Stimulated activated CD8-positive, alpha-beta memory T cell treated with anti-CD3 and anti-CD28 coated beads, Interleukin-4, amount 100 ng/mL, for 48 hours (primary cell): ENCODE measurements at regions not wholly inside any gene's neighbourhood (a gene's known extent, or its start where the extent isn't known, plus 50 kb on each side); places are given as distances from the start of the nearest gene placed in this dataset.
"Not testable (repeated sequence)": the region's sequence is repeated elsewhere in the genome, so short reads cannot be mapped to it uniquely, and the experiment has no call there.

Source experiments
- DNase-seq: peaks from one replicate; pipeline ENCODE4 v3.0.0-alpha.2; 2020

DNA sequence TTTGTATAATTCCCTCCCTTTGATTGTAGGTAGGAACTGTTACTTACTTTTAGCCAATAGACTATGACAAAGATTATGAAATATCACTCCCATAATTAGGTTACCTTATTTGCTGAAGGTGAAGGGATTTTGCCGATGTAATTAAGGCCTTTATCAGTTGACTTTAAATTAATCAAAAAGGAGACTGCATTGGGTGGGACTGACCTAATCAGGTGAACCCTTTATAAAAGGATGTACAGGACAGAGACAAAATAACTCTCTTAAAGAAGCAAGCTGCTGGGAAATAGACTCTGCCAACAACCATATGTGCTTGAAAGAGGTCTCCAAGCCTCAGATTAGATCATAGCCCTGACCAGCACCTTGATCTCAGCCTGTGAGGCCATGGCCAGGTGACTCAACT is 167.6 kb downstream of the SOX3 start:
- no peak for DNase-seq

DNA sequence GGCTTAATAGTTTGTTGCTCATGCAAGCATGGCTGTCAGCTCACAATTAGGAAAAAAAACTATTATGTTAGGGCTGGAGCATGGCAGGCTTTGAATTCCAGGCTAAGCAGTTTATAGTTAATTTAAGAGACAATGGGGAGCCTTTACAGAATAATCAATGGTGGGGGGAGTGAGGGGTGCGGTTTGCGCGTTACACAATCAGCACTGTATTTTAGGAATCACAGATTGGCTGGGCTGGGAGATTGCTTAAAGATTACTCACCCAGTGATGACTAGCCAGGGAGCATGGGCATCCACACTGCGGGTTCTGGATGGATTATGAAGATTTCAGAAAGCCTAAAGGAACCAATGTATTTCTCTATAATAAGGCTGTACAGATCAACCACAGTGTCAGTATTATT is 186.6 kb downstream of the SOX3 start:
- DNase-seq: no peak

DNA sequence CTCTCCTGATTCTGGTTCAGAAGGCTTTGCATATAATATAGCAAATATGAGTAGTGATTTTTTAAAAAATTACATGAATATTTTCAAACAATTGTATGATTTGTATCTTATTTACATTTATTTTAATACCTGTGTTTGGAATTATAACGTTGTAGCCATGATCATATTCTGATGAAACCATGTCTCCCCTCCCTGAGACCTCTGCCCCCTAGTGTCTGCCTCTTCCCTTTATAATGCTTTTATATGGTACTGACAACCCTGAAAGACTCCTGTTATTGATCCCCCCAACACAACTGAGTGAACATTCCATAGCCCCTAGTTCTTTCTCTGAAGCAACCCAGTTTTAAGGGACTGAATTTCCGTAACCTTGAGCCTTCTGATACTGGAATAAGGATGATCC is 187.4 kb downstream of the SOX3 start:
- no peak for DNase-seq

DNA sequence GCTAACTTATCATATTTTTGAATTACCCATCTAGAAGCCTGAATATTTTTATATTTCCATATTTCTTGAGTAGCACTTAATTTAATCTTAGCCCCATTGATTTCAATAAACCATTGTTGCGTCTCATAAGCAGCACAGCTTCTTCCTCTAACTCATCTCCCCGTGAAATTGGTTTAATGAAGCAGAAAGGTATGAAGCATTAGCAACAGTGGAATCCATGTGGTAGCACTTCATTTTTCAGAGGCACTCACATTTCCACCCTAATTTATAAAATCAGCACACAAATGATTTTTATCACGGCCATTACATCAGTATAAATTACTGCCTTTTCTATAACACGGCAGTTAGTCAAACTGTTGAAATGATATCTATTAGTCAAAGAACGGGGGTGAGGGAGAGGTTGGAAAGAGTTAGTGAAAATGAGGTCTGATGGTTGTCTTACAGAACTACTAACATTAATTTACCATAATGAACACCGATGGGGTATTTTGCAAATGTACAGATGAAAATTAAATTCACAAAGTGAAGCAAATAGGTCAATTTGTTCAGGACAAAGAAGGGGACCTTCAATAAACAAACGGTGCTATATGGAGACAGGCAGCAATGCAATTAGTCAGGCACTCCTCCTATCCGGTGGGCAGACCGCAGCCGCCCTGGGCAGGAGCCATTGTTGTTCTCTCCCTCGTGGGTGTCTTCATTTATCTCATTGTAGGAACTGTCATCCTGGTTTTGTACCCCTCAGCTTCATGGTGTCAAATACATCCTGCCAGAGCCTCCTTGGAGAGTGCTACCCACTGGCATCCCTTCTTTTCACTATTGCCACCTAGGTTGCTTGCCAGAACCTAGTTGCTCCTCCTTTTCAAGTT is 205.7 kb downstream of the SOX3 start:
- DNase-seq: no peak

DNA sequence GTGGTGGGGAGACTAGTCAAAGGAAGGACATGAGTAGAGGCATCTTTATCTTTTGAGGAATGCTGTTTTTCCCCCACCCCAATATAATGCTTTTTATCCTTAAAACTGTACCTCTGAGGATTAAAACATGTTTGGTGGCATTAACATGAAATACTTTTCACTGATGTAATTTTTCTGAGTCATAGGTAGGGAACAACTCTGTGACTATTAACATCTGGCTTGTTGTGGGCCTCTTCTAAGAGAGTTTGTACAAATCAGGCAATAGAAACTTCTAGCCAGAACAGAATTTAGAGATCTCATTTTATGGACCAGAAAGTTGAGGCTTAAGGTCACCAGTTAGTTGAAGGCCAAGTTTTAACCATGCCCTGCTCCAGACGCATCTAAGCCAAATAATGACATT is 207.6 kb downstream of the SOX3 start:
- no peak for DNase-seq

GRCh38 chrX:140292961-140293360 is 211.9 kb downstream of the SOX3 start:
- no peak for DNase-seq

- no peak for DNase-seq
Measured at GRCh38 chrX:140292188-140292587, 212.7 kb downstream of the SOX3 start.

DNA sequence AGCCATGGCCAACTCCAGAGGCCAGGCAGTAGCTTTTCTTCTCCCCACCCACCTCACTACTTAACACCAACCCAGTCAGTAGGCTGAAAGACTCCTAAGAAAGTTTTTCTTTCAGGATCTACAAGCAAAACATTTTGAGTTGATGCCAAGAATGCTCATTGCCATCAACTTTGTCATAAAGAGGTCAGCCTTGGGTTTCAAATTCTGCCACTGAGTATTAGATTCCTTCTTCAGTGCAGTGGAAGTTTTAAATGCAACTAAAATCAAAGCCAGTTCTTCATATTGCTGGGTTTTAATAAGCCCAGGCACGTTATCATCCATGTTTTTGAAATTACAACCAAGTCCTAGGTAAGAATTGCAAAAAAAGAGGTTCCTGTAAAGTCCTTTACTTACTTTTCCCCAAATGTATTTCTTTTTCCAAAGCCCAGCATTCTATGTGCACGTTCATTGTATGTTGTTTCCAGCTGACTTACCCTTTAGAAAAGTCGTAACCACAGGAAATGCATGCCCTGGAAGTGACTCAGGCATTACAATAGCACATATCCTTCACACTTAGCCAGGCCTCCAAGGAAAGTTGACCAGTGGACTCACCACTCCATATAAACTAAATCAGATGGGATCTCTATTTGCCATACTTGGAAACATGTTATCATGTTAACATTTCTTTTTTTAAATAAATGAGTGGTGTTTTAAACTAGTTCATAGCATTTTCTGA is 229.9 kb downstream of the SOX3 start:
- DNase-seq: no peak

DNA sequence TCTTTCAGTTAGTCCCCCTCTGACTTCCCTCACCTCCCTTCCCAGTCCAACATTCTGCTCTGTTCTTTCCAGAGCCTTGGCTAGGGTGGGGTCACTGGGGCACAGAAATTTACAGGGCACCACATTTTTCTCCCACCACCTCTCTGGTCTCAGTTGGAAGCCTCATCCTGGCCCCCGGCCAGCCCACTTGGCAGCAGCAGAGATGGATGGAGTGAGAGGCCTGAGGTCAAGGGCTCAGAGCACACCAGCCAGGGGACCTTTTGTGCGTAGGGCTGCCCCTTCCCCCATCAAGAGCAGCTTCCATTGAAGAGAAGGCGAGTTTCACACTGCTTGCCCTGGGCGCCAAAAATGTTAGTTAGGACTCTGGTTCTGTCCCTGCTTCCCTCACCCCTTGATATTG is 230.9 kb downstream of the SOX3 start:
- DNase-seq: no peak

GRCh38 chrX:140250391-140250790 is 254.5 kb downstream of the SOX3 start:
- DNase-seq: no peak

DNA sequence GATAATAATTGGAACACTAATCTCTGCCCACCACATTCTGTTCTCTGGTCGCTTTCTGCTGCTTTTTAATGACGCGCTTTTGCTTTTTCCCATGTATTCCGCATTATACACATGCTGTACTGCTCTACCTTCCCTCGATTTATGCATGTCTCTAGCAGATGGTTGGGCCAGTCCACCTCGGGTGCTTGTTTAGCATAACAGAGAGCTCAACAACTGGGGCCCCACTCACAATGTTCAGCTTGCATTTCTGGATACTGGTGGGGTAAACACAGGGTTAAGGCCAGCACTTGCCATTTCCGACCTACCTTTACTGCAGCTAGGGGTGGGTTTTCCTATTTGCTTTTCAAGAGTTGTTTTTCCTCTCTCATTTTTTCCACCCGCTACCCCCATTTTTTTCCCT is 255.8 kb downstream of the SOX3 start:
- no peak for DNase-seq

DNA sequence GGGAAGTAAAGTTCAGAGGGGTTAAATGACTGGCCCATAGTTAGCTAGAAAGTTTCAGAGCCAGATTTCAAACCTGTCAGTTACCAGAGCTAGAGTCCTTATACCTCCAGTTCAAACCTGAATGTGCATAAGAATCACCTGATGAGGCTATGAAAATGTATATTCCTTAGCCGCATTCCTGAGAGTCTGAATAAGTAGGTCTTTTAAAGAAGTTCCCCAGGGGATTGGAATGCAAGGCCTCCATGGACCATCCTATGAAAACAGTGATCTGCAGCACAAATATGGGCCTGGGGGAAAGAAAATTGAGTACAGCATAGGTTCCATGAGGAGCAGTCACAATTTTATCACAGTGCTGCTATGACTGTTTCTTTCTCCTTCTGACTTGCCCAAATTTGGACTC is 263.9 kb upstream of the CXorf66 start:
- DNase-seq: no peak

DNA sequence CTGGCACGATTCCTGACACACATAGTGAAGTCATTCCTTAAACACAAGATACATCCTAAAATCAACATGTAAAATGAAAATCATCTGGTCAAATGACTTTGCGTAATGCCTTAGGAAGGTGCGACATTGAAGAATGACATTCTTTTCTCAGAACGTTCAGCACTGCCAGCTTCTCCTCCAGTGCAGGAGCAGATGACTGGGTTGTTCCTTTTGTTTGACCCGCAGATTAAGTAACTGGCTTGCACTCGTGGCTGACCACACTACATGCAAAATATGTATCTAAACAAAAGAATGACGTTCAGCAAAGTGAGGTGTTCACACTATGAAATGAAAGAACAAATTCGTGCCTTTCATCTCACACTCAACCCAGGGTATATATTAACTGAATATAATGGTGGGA is 260.7 kb upstream of the CXorf66 start:
- DNase-seq: not testable (repeated sequence)

DNA sequence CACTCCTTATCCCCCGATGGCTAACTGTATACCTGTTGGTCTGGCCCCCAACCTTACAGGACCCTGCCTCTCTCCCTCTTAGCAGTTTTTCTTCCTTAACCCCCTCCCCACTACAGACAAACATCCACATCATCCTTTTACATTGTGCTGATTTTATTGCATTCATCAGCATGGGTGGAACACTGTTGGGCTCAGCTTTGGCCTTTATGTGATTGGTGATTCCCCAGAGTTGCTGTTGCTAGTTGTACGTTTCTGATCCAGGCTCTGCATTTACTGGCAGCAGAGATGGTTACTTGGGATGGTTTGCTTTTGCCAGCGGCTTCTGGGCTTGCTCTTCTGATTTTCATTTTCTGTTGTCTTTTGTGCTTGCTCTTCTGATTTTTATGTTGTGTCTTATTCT is 250.6 kb upstream of the CXorf66 start:
- not testable (repeated sequence) for DNase-seq

DNA sequence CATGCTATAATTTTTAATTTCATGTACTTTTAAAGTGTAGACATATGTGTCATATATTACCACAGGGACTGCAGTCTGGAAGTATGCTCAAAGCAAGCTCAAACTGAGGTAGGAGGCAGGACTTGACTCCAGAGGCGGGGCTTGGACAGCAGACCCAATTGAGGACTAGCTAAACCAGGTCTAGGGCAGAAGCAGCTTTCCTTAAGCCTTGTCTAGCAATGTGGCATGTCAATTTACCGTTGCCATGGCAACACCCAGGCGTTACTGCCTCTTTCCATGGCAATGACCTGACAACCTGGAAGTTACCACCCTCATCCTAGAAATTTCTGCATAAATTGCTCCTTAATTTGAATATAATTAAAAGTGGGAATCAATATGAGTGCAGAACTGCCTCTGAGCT is 249.2 kb upstream of the CXorf66 start:
- DNase-seq: not testable (repeated sequence)

DNA sequence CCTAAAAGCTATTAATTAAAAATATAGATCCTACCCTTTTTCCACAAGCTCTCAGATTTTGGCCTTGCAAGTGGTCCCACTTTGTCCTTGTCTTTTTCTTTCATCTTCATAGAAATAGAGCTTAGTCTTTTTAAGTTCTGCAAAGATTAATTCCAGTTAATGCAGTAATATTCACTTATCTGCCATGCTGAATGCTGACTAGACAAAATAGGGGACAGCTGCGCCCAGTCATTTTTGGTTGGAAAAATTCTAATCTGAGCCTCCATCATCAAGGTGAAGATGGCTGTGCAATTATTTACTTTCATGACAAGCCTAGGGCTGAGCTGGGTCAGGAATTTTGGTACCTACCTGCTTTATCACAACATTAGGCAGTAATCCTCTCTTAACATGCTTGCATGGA is 241.3 kb upstream of the CXorf66 start:
- DNase-seq: no peak

GRCh38 chrX:140190441-140191108 is 225.3 kb upstream of the CXorf66 start:
- DNase-seq: no peak

GRCh38 chrX:140180585-140180984 is 215.3 kb upstream of the CXorf66 start:
- no peak for DNase-seq

DNA sequence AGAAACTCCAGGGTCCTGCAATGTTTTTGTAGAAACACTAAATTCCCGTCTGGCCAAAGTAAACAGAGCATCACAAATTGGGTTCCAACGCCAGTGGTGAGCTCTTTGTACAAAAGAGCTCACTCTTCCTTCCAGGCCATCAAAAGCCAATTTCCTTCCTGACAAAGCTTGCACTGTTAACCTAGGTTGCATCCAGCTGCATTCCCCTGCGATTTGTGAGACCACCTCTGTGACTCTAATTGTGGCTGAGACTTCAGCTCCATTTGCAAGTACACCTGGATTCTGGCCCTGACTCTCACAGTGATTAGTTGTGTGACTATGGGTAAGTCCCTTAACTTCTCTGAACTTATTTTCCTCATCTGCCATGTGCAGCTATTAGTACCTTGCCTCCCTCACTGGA is 212.5 kb upstream of the CXorf66 start:
- no peak for DNase-seq

- DNase-seq: no peak
Measured at GRCh38 chrX:140172401-140172800, 207.1 kb upstream of the CXorf66 start.

DNA sequence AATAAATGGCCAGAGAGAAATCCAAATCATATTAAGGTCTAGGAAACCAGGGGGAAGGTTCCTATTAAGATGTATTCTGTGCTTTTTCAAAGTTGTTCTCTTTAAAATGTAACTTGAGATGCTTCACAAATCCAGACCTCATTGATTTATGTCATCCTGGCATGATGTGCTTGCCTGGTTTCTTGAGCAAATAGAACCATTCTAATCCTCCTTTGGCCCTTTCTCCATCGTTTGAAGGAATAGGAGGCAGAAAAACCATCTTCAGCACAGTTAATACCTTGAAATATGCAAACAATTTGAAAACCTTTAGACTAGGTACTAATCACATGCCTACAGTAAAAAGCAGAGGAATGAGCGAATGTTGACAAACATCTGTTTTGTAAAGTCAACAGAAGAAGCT is 202.2 kb upstream of the CXorf66 start:
- no peak for DNase-seq

- no peak for DNase-seq
Measured at GRCh38 chrX:140165849-140166248, 200.5 kb upstream of the CXorf66 start.

GRCh38 chrX:140164391-140164790 is 199.1 kb upstream of the CXorf66 start:
- DNase-seq: no peak
